Vagina (tissue), 2 donors: ENCODE measurements at regions not wholly inside any gene's neighbourhood (a gene's known extent, or its start where the extent isn't known, plus 50 kb on each side); places are given as distances from the start of the nearest gene placed in this dataset.

Source experiments
- POLR2A ChIP-seq, 2 donors: fragments of 450-650 bp; IDR thresholded peaks; one replicate each; pipeline ENCODE4 v1.6.1; 2017; ENCODE audit warnings: antibody characterized with exemption in 2 of 2, mild to moderate bottlenecking in 2 of 2, moderate library complexity in 2 of 2
- TF ChIP-seq, protein P1 (sequence below), 3 experiments: fragments of 450-650 bp in 2 of 3; fragments of 200-600 bp in 1 of 3; sonication (generic) in 1 of 3; IDR thresholded peaks; one replicate each; pipeline ENCODE4 v1.5.1; 2017 to 2019; ENCODE audit warnings: antibody characterized with exemption in 3 of 3, mild to moderate bottlenecking in 2 of 3, moderate library complexity in 2 of 3

DNA sequence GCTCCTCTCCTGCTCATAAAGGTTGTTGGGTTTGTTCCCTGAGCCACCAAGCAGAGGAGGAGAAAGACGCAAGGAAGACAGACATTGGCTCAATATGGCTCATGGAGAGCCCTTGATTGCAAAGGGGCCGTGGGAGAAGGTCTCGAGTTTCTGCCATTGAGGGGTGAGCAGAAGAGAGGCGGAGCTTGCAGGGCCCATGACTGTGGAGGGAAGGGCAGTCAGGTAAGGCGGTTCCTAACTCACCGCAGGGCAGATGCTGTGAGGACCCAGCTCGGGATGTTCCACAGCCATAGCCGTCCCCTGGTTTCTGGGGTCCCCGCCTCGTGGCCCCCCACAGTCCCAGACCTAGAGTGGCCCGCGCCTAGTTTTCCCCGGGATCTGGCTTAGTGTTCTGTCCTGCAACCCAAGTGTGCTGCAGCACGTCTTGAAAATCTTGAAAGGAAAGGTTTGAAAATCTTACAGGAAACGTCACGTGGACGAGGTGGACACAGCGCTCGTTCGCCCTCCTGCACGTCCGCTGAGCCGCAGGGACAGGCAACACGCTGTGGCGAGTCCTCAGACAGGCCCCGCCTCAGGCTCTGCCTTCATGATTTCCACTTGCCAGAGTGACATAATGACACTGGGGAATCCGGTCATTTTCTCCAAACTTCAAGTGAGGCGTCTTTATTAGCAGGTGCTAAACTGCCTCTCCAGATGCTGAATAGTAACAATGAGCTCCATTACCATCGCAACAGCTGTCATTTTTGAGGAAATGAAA lies 105.5 kb upstream of the HDAC4 start:
- TF ChIP-seq, protein P1, sequence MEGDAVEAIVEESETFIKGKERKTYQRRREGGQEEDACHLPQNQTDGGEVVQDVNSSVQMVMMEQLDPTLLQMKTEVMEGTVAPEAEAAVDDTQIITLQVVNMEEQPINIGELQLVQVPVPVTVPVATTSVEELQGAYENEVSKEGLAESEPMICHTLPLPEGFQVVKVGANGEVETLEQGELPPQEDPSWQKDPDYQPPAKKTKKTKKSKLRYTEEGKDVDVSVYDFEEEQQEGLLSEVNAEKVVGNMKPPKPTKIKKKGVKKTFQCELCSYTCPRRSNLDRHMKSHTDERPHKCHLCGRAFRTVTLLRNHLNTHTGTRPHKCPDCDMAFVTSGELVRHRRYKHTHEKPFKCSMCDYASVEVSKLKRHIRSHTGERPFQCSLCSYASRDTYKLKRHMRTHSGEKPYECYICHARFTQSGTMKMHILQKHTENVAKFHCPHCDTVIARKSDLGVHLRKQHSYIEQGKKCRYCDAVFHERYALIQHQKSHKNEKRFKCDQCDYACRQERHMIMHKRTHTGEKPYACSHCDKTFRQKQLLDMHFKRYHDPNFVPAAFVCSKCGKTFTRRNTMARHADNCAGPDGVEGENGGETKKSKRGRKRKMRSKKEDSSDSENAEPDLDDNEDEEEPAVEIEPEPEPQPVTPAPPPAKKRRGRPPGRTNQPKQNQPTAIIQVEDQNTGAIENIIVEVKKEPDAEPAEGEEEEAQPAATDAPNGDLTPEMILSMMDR (IDR thresholded peaks at IDR 0.05): no peak
- TF ChIP-seq POLR2A (IDR thresholded peaks at IDR 0.05): no peak
